ENCODE measurements at regions not wholly inside any gene's neighbourhood (a gene's known extent, or its start where the extent isn't known, plus 50 kb on each side); places are given as distances from the start of the nearest gene placed in this dataset.

- TF ChIP-seq CTCF (IDR thresholded peaks at IDR 0.05 in 8 of 11, conservative IDR thresholded peaks at IDR 0.05 in 3 of 11) (no peak), POLR2AphosphoS5 (IDR thresholded peaks at IDR 0.05) (no peak)
Observed at GRCh38 chr12:32946504-32947131, 50.0 kb upstream of the PKP2 start.

All from spleen (tissue), 7 donors.